ENCODE measurements at regions not wholly inside any gene's neighbourhood (a gene's known extent, or its start where the extent isn't known, plus 50 kb on each side); places are given as distances from the start of the nearest gene placed in this dataset.

- no peak overlapping the region for H3K4me3 ChIP-seq (ENCODE audit: insufficient read length, low read depth)
Measured at GRCh38 chr7:85525676-85526075, 338.8 kb upstream of the SEMA3D start.

GRCh38 chr7:85522070-85522469 is 335.2 kb upstream of the SEMA3D start:
- TF ChIP-seq SUZ12 (IDR thresholded peaks at IDR 0.05; ENCODE audit: extremely low read depth, insufficient read depth, insufficient read length) (no peak), YY1 (IDR thresholded peaks at IDR 0.05; ENCODE audit: insufficient read depth, insufficient read length) (no peak), ZNF274 (IDR thresholded peaks at IDR 0.05; ENCODE audit: low read depth, low read length) (no peak)
- no peaks in the 10 kb centered on the region for H3K36me3 ChIP-seq (ENCODE audit: insufficient read depth, insufficient read length, low read length)
- H3K4me3 ChIP-seq (ENCODE audit: insufficient read length, low read depth) = no peak overlapping the region
- no peaks in the 10 kb centered on the region for H3K9me3 ChIP-seq (ENCODE audit: insufficient read depth, low read length)
- no peaks in the 10 kb centered on the region for H3K27me3 ChIP-seq (ENCODE audit: insufficient read depth, insufficient read length)
- H3K4me1 ChIP-seq (ENCODE audit: insufficient read depth, insufficient read length) = no peaks in the 10 kb centered on the region
- no peak overlapping the region for H3K9ac ChIP-seq (ENCODE audit: insufficient read length, low read depth)
- no peak for DNase-seq (ENCODE audit: low read depth, low spot score)

More at GRCh38 chr7:85525676-85526075, 338.8 kb upstream of the SEMA3D start:
- Histone ChIP-seq H3K4me1 (ENCODE audit: insufficient read depth, insufficient read length) (no peaks in the 10 kb centered on the region), H3K9ac (ENCODE audit: insufficient read length, low read depth) (no peak overlapping the region), H3K9me3 (ENCODE audit: insufficient read depth, low read length) (no peaks in the 10 kb centered on the region), H3K36me3 (ENCODE audit: insufficient read depth, insufficient read length, low read length) (no peaks in the 10 kb centered on the region), H3K27me3 (ENCODE audit: insufficient read depth, insufficient read length) (no peaks in the 10 kb centered on the region)
- DNase-seq (ENCODE audit: low read depth, low spot score) = no peak
- TF ChIP-seq SUZ12 (IDR thresholded peaks at IDR 0.05; ENCODE audit: extremely low read depth, insufficient read depth, insufficient read length) (no peak), ZNF274 (IDR thresholded peaks at IDR 0.05; ENCODE audit: low read depth, low read length) (no peak), YY1 (IDR thresholded peaks at IDR 0.05; ENCODE audit: insufficient read depth, insufficient read length) (no peak)

DNA sequence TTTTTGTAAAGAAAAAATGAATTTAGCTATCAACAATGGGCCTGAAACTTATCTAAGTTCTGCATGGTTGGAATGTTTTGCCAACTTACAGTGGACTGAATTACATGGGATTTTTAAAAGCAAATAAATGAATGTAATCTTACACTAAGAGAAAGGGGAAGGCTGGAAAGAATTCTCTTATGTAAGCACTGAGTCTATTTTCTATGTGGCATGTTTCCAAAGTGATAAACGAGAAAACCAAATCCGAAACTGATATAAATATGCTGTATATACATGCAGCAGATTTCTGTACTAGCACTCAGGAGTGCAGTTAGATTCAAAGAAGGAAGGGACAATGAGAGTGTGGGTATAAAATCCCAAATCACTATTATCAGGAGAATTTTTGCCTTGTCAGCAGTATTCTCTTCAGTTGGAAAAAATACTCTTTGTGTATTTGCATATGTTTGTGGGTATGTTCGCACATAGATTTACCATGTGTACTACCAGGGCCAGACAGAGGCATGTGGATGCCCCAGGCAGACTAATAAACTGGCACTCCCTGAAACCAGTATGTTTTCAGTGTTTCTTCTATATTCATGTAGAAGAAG is 334.3 kb upstream of the SEMA3D start:
- no peaks in the 10 kb centered on the region for H3K36me3 ChIP-seq (ENCODE audit: insufficient read depth, insufficient read length, low read length)
- no peaks in the 10 kb centered on the region for H3K4me1 ChIP-seq (ENCODE audit: insufficient read depth, insufficient read length)
- DNase-seq (ENCODE audit: low read depth, low spot score) = no peak
- TF ChIP-seq YY1 (IDR thresholded peaks at IDR 0.05; ENCODE audit: insufficient read depth, insufficient read length) (no peak), ZNF274 (IDR thresholded peaks at IDR 0.05; ENCODE audit: low read depth, low read length) (no peak), SUZ12 (IDR thresholded peaks at IDR 0.05; ENCODE audit: extremely low read depth, insufficient read depth, insufficient read length) (no peak)
- H3K9ac ChIP-seq (ENCODE audit: insufficient read length, low read depth) = no peak overlapping the region
- H3K9me3 ChIP-seq (ENCODE audit: insufficient read depth, low read length) = no peaks in the 10 kb centered on the region
- H3K4me3 ChIP-seq (ENCODE audit: insufficient read length, low read depth) = no peak overlapping the region
- H3K27me3 ChIP-seq (ENCODE audit: insufficient read depth, insufficient read length) = no peaks in the 10 kb centered on the region

GRCh38 chr7:85520175-85520574 is 333.3 kb upstream of the SEMA3D start:
- Histone ChIP-seq H3K4me3 (ENCODE audit: insufficient read length, low read depth) (no peak overlapping the region), H3K27me3 (ENCODE audit: insufficient read depth, insufficient read length) (no peaks in the 10 kb centered on the region), H3K4me1 (ENCODE audit: insufficient read depth, insufficient read length) (no peaks in the 10 kb centered on the region), H3K36me3 (ENCODE audit: insufficient read depth, insufficient read length, low read length) (no peaks in the 10 kb centered on the region), H3K9ac (ENCODE audit: insufficient read length, low read depth) (no peak overlapping the region), H3K9me3 (ENCODE audit: insufficient read depth, low read length) (no peaks in the 10 kb centered on the region)
- TF ChIP-seq YY1 (IDR thresholded peaks at IDR 0.05; ENCODE audit: insufficient read depth, insufficient read length) (no peak), ZNF274 (IDR thresholded peaks at IDR 0.05; ENCODE audit: low read depth, low read length) (no peak), SUZ12 (IDR thresholded peaks at IDR 0.05; ENCODE audit: extremely low read depth, insufficient read depth, insufficient read length) (no peak)
- DNase-seq (ENCODE audit: low read depth, low spot score) = no peak

DNA sequence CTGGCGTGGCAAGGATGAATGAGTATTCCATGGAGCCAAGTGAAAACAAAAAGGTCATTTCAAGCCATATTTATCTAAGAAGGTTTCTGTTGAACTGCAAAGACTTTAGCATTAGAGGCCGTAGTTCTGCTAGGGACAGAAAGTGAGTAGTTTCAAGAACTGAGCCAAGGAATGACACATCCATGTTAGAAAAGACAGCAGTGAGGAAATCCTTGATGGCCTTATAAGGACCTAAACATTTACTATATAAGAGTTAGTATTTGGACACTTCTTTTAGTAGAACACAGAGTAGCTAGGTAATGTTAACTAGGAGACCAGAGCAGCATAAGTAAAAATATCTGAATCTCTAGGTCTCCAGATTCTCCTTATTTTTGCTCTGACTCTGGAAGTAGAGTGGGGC is 329.8 kb upstream of the SEMA3D start:
- DNase-seq (ENCODE audit: low read depth, low spot score) = no peak
- no peaks in the 10 kb centered on the region for H3K27me3 ChIP-seq (ENCODE audit: insufficient read depth, insufficient read length)
- H3K9ac ChIP-seq (ENCODE audit: insufficient read length, low read depth) = no peak overlapping the region
- no peaks in the 10 kb centered on the region for H3K4me1 ChIP-seq (ENCODE audit: insufficient read depth, insufficient read length)
- H3K4me3 ChIP-seq (ENCODE audit: insufficient read length, low read depth) = no peak overlapping the region
- no peaks in the 10 kb centered on the region for H3K36me3 ChIP-seq (ENCODE audit: insufficient read depth, insufficient read length, low read length)
- no peak for TF ChIP-seq ZNF274 (IDR thresholded peaks at IDR 0.05; ENCODE audit: low read depth, low read length)
- no peak for TF ChIP-seq YY1 (IDR thresholded peaks at IDR 0.05; ENCODE audit: insufficient read depth, insufficient read length)
- TF ChIP-seq SUZ12 (IDR thresholded peaks at IDR 0.05; ENCODE audit: extremely low read depth, insufficient read depth, insufficient read length) = no peak
- H3K9me3 ChIP-seq (ENCODE audit: insufficient read depth, low read length) = no peaks in the 10 kb centered on the region

DNA sequence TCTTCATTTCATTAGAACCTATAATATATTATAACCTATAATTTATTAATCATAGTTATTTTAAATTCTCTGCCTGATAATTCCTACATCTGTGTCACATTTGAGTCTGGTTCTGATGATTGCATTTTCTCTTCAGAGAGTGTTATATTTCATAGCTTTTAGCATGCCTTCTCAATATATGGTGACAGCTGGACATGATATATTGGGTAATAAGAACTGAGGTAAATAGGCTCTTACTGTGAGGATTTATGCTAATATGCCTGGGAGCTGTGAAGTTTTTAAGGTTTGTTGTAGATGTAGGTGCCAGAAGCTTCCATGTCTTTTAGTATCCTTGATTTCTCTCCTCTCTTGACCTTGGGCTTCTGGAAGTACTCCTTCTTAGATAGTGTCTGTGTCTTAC is 325.9 kb upstream of the SEMA3D start:
- TF ChIP-seq ZNF274 (IDR thresholded peaks at IDR 0.05; ENCODE audit: low read depth, low read length) (no peak), SUZ12 (IDR thresholded peaks at IDR 0.05; ENCODE audit: extremely low read depth, insufficient read depth, insufficient read length) (no peak), YY1 (IDR thresholded peaks at IDR 0.05; ENCODE audit: insufficient read depth, insufficient read length) (no peak)
- no peak overlapping the region for H3K4me3 ChIP-seq (ENCODE audit: insufficient read length, low read depth)

DNA sequence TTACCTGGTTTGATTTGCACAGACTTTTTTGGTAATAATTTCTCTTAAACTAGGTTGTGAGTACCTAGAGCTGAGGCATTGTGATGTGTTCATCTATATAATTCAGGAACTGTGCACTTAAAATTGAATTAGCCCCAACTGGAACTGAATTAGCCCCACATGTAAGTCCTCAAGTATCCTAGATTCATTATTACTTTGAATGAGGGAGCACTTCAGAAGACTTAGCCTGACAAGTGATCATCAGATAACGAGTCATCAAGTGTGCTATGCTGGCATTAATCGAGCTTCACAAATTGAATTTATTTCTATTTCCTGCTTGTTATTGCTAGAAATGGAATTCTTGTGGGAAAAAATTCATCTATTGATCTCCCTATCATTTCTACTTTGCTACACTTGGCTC is 323.4 kb upstream of the SEMA3D start:
- Histone ChIP-seq H3K9ac (ENCODE audit: insufficient read length, low read depth) (no peak overlapping the region), H3K9me3 (ENCODE audit: insufficient read depth, low read length) (no peaks in the 10 kb centered on the region), H3K36me3 (ENCODE audit: insufficient read depth, insufficient read length, low read length) (no peaks in the 10 kb centered on the region), H3K27me3 (ENCODE audit: insufficient read depth, insufficient read length) (no peaks in the 10 kb centered on the region), H3K4me3 (ENCODE audit: insufficient read length, low read depth) (no peak overlapping the region), H3K4me1 (ENCODE audit: insufficient read depth, insufficient read length) (no peaks in the 10 kb centered on the region)
- no peak for DNase-seq (ENCODE audit: low read depth, low spot score)
- TF ChIP-seq YY1 (IDR thresholded peaks at IDR 0.05; ENCODE audit: insufficient read depth, insufficient read length) = no peak
- TF ChIP-seq SUZ12 (IDR thresholded peaks at IDR 0.05; ENCODE audit: extremely low read depth, insufficient read depth, insufficient read length) = no peak
- no peak for TF ChIP-seq ZNF274 (IDR thresholded peaks at IDR 0.05; ENCODE audit: low read depth, low read length)

More for the DNA sequence above, 325.9 kb upstream of the SEMA3D start:
- no peak for DNase-seq (ENCODE audit: low read depth, low spot score)
- H3K27me3 ChIP-seq (ENCODE audit: insufficient read depth, insufficient read length) = no peaks in the 10 kb centered on the region
- no peaks in the 10 kb centered on the region for H3K9me3 ChIP-seq (ENCODE audit: insufficient read depth, low read length)
- H3K36me3 ChIP-seq (ENCODE audit: insufficient read depth, insufficient read length, low read length) = no peaks in the 10 kb centered on the region
- no peaks in the 10 kb centered on the region for H3K4me1 ChIP-seq (ENCODE audit: insufficient read depth, insufficient read length)
- H3K9ac ChIP-seq (ENCODE audit: insufficient read length, low read depth) = no peak overlapping the region
